ENCODE measurements at regions not wholly inside any gene's neighbourhood (a gene's known extent, or its start where the extent isn't known, plus 50 kb on each side); places are given as distances from the start of the nearest gene placed in this dataset.
"Not testable (repeated sequence)": the region's sequence is repeated elsewhere in the genome, so short reads cannot be mapped to it uniquely, and the experiment has no call there.

- Histone ChIP-seq H3K27me3 (ENCODE audit: low read depth, low read length) (peaks cover 8% of the 10 kb centered on the region), H3K9me3 (ENCODE audit: control insufficient read depth in 1 of 2, low read length in 2 of 2) (peaks cover 0 to 22% of the 10 kb centered on the region in 2 donors), H3K4me3 (ENCODE audit: low read depth in 1 of 2, low read length in 2 of 2) (no peak overlapping the region), H3K4me1 (ENCODE audit: control insufficient read depth in 1 of 2, insufficient read depth in 2 of 2, low read length in 2 of 2) (no peaks in the 10 kb centered on the region), H3K27ac (ENCODE audit: low read length) (no peak overlapping the region), H3K36me3 (ENCODE audit: control insufficient read depth in 1 of 2, insufficient read depth in 2 of 2, low read length in 2 of 2) (no peaks in the 10 kb centered on the region)
Measured at GRCh38 chr7:3114917-3115316, 71.2 kb upstream of the CARD11 start.

GRCh38 chr7:3117081-3117480 lies 73.4 kb upstream of the CARD11 start:
- Histone ChIP-seq H3K4me3 (ENCODE audit: low read depth in 1 of 2, low read length in 2 of 2) (no peak overlapping the region), H3K27me3 (ENCODE audit: low read depth, low read length) (peaks cover 8% of the 10 kb centered on the region), H3K9me3 (ENCODE audit: control insufficient read depth in 1 of 2, low read length in 2 of 2) (peaks cover 0 to 34% of the 10 kb centered on the region in 2 donors), H3K36me3 (ENCODE audit: control insufficient read depth in 1 of 2, insufficient read depth in 2 of 2, low read length in 2 of 2) (no peaks in the 10 kb centered on the region), H3K4me1 (ENCODE audit: control insufficient read depth in 1 of 2, insufficient read depth in 2 of 2, low read length in 2 of 2) (no peaks in the 10 kb centered on the region), H3K27ac (ENCODE audit: low read length) (no peak overlapping the region)

GRCh38 chr7:3117488-3118231 lies 74.0 kb upstream of the CARD11 start:
- Histone ChIP-seq H3K4me1 (ENCODE audit: control insufficient read depth in 1 of 2, insufficient read depth in 2 of 2, low read length in 2 of 2) (no peaks in the 10 kb centered on the region), H3K4me3 (ENCODE audit: low read depth in 1 of 2, low read length in 2 of 2) (no peak overlapping the region), H3K36me3 (ENCODE audit: control insufficient read depth in 1 of 2, insufficient read depth in 2 of 2, low read length in 2 of 2) (no peaks in the 10 kb centered on the region), H3K27me3 (ENCODE audit: low read depth, low read length) (peaks cover 8% of the 10 kb centered on the region), H3K27ac (ENCODE audit: low read length) (no peak overlapping the region), H3K9me3 (ENCODE audit: control insufficient read depth in 1 of 2, low read length in 2 of 2) (peaks cover 0 to 34% of the 10 kb centered on the region in 2 donors)

DNA sequence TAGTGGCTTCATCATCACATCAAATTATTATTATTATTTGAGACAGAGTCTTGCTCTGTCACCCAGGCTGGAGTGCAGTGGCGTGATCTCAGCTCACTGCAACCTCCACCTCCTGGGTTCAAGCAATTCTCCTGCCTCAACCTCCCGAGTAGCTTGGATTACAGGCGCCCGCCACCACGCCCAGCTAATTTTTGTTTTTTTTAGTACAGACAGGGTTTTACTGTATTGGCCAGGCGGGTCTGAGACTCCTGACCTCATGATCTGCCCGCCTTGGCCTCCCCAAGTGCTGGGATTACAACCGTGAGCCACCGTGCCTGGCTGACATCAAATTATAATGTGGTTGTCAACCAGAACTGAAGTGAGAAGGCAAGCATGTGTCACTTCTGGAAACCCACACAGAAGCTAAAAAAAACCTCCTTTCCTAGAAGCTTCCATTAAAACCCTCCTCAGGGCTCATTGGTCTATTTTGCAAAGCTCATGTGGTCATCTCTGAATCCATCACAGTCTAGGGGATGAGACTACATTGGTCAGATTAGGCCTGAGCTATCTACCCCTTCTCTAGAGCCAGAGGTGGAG lies 75.8 kb upstream of the CARD11 start:
- not testable (repeated sequence) for H3K4me1 ChIP-seq (ENCODE audit: control insufficient read depth in 1 of 2, insufficient read depth in 2 of 2, low read length in 2 of 2); H3K27ac ChIP-seq (ENCODE audit: low read length)

GRCh38 chr7:3119963-3120362 lies 76.3 kb upstream of the CARD11 start:
- no peaks in the 10 kb centered on the region for H3K4me1 ChIP-seq (ENCODE audit: control insufficient read depth in 1 of 2, insufficient read depth in 2 of 2, low read length in 2 of 2)
- H3K27ac ChIP-seq (ENCODE audit: low read length) = no peak overlapping the region
- peaks cover 8% of the 10 kb centered on the region for H3K27me3 ChIP-seq (ENCODE audit: low read depth, low read length)
- H3K9me3 ChIP-seq (ENCODE audit: control insufficient read depth in 1 of 2, low read length in 2 of 2) = peaks cover 0 to 12% of the 10 kb centered on the region in 2 donors
- no peaks in the 10 kb centered on the region for H3K36me3 ChIP-seq (ENCODE audit: control insufficient read depth in 1 of 2, insufficient read depth in 2 of 2, low read length in 2 of 2)
- H3K4me3 ChIP-seq (ENCODE audit: low read depth in 1 of 2, low read length in 2 of 2) = no peak overlapping the region

More for the DNA sequence above, 75.8 kb upstream of the CARD11 start:
- not testable (repeated sequence) for H3K4me3 ChIP-seq (ENCODE audit: low read depth in 1 of 2, low read length in 2 of 2); H3K36me3 ChIP-seq (ENCODE audit: control insufficient read depth in 1 of 2, insufficient read depth in 2 of 2, low read length in 2 of 2); H3K27me3 ChIP-seq (ENCODE audit: low read depth, low read length)
- peaks cover 0 to 18% of the 10 kb centered on the region in 2 donors for H3K9me3 ChIP-seq (ENCODE audit: control insufficient read depth in 1 of 2, low read length in 2 of 2)

DNA sequence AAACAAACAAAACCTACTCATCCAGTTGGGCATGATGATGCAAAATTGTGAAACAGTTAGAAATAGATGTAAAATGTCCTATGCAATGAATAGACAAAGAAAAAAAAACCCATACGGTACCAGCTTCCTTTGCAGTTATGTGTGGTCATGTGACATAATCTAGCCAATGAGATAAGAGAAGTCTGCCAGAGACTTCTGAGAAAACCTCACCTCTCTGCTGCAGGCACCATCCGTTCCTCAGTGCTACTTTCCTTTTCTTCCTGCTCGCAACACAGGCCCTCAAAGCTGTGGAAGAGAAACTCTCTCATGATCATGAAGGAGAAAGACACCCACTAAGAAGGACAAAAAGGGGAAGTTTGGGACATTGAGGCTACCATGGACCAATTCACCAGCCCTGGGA lies 76.8 kb upstream of the CARD11 start:
- H3K27me3 ChIP-seq (ENCODE audit: low read depth, low read length) = peaks cover 8% of the 10 kb centered on the region

GRCh38 chr7:3128857-3129490 lies 85.3 kb upstream of the CARD11 start:
- Histone ChIP-seq H3K9me3 (ENCODE audit: control insufficient read depth in 1 of 2, low read length in 2 of 2) (no peaks in the 10 kb centered on the region), H3K4me3 (ENCODE audit: low read depth in 1 of 2, low read length in 2 of 2) (no peak overlapping the region), H3K27me3 (ENCODE audit: low read depth, low read length) (no peaks in the 10 kb centered on the region), H3K4me1 (ENCODE audit: control insufficient read depth in 1 of 2, insufficient read depth in 2 of 2, low read length in 2 of 2) (no peaks in the 10 kb centered on the region), H3K36me3 (ENCODE audit: control insufficient read depth in 1 of 2, insufficient read depth in 2 of 2, low read length in 2 of 2) (no peaks in the 10 kb centered on the region), H3K27ac (ENCODE audit: low read length) (no peak overlapping the region)

More for the DNA sequence above, 76.8 kb upstream of the CARD11 start:
- Histone ChIP-seq H3K36me3 (ENCODE audit: control insufficient read depth in 1 of 2, insufficient read depth in 2 of 2, low read length in 2 of 2) (no peaks in the 10 kb centered on the region), H3K4me3 (ENCODE audit: low read depth in 1 of 2, low read length in 2 of 2) (no peak overlapping the region), H3K9me3 (ENCODE audit: control insufficient read depth in 1 of 2, low read length in 2 of 2) (peaks cover 0 to 11% of the 10 kb centered on the region in 2 donors), H3K27ac (ENCODE audit: low read length) (no peak overlapping the region), H3K4me1 (ENCODE audit: control insufficient read depth in 1 of 2, insufficient read depth in 2 of 2, low read length in 2 of 2) (no peaks in the 10 kb centered on the region)

DNA sequence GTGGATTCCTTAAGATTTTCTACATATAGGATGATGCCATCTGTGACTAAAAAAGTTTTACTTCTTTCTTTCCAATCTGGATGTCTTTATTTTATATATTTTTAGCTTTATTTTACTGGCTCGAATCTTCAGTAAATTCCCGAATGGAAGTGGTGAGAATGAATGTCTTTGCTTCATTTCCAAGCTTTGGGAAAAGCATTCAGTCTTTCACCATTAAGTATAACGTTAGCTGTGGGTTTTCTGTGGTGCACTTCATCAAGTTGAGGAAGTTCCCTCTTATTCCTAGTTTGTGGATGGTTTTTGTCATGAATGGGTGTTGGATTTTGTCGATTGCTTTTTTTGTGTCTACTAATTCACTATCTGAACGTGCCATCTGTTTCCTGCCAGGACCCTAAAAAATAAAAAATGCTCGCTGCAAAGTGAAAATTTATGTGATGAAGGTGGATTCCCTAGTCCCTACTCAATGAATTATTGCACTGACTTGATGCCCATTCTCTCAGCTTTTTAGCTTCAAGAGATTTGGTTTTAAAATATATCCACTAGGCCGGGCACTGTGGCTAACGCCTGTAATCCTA lies 90.2 kb upstream of the CARD11 start:
- H3K36me3 ChIP-seq (ENCODE audit: control insufficient read depth in 1 of 2, insufficient read depth in 2 of 2, low read length in 2 of 2) = no peaks in the 10 kb centered on the region
- no peaks in the 10 kb centered on the region for H3K4me1 ChIP-seq (ENCODE audit: control insufficient read depth in 1 of 2, insufficient read depth in 2 of 2, low read length in 2 of 2)
- H3K27me3 ChIP-seq (ENCODE audit: low read depth, low read length) = no peaks in the 10 kb centered on the region
- no peak overlapping the region for H3K4me3 ChIP-seq (ENCODE audit: low read depth in 1 of 2, low read length in 2 of 2)
- H3K27ac ChIP-seq (ENCODE audit: low read length) = no peak overlapping the region
- no peaks in the 10 kb centered on the region for H3K9me3 ChIP-seq (ENCODE audit: control insufficient read depth in 1 of 2, low read length in 2 of 2)

- Histone ChIP-seq H3K4me3 (ENCODE audit: low read depth in 1 of 2, low read length in 2 of 2) (no peak overlapping the region), H3K4me1 (ENCODE audit: control insufficient read depth in 1 of 2, insufficient read depth in 2 of 2, low read length in 2 of 2) (no peaks in the 10 kb centered on the region), H3K27me3 (ENCODE audit: low read depth, low read length) (no peaks in the 10 kb centered on the region), H3K27ac (ENCODE audit: low read length) (no peak overlapping the region), H3K9me3 (ENCODE audit: control insufficient read depth in 1 of 2, low read length in 2 of 2) (no peaks in the 10 kb centered on the region), H3K36me3 (ENCODE audit: control insufficient read depth in 1 of 2, insufficient read depth in 2 of 2, low read length in 2 of 2) (no peaks in the 10 kb centered on the region)
Measured at GRCh38 chr7:3134745-3135144, 91.1 kb upstream of the CARD11 start.

GRCh38 chr7:3135626-3136025 lies 92.0 kb upstream of the CARD11 start:
- H3K4me3 ChIP-seq (ENCODE audit: low read depth in 1 of 2, low read length in 2 of 2) = no peak overlapping the region
- no peaks in the 10 kb centered on the region for H3K36me3 ChIP-seq (ENCODE audit: control insufficient read depth in 1 of 2, insufficient read depth in 2 of 2, low read length in 2 of 2)
- no peaks in the 10 kb centered on the region for H3K4me1 ChIP-seq (ENCODE audit: control insufficient read depth in 1 of 2, insufficient read depth in 2 of 2, low read length in 2 of 2)
- H3K27me3 ChIP-seq (ENCODE audit: low read depth, low read length) = no peaks in the 10 kb centered on the region
- no peak overlapping the region for H3K27ac ChIP-seq (ENCODE audit: low read length)
- no peaks in the 10 kb centered on the region for H3K9me3 ChIP-seq (ENCODE audit: control insufficient read depth in 1 of 2, low read length in 2 of 2)

- Histone ChIP-seq H3K27ac (ENCODE audit: low read length) (no peak overlapping the region), H3K27me3 (ENCODE audit: low read depth, low read length) (no peaks in the 10 kb centered on the region), H3K4me1 (ENCODE audit: control insufficient read depth in 1 of 2, insufficient read depth in 2 of 2, low read length in 2 of 2) (no peaks in the 10 kb centered on the region), H3K9me3 (ENCODE audit: control insufficient read depth in 1 of 2, low read length in 2 of 2) (no peaks in the 10 kb centered on the region), H3K4me3 (ENCODE audit: low read depth in 1 of 2, low read length in 2 of 2) (no peak overlapping the region), H3K36me3 (ENCODE audit: control insufficient read depth in 1 of 2, insufficient read depth in 2 of 2, low read length in 2 of 2) (no peaks in the 10 kb centered on the region)
Measured at GRCh38 chr7:3138206-3138605, 94.5 kb upstream of the CARD11 start.
